IMR-90 (cell line): ENCODE measurements at regions not wholly inside any gene's neighbourhood (a gene's known extent, or its start where the extent isn't known, plus 50 kb on each side); places are given as distances from the start of the nearest gene placed in this dataset.

ENCODE experiments used
- ATAC-seq: fragments of 200-7000 bp; cut with Tn5 transposase; 2 replicates; pipeline ENCODE4 v1.9.1; 2020; ENCODE audit warnings: low read depth, mild to moderate bottlenecking, moderate library complexity
- BruUV-seq: library from RNA; stranded (reverse); fragments of 400-500 nt; replicated peaks from 2 replicates; lab custom pipeline; 2021; lab: Mats Ljungman, UMichigan
- CTCF ChIA-PET: fragments of 300-600 bp; formaldehyde crosslinking; extraction: SDS; loops from one replicate; lab custom pipeline; 2021; ENCODE audit warnings: antibody characterized with exemption; lab: Yijun Ruan, JAX
- POLR2A ChIA-PET: fragments of 300-600 bp; sonication (Branson Sonifier 250); formaldehyde crosslinking; loops from one replicate; lab custom pipeline; 2022; ENCODE audit warnings: antibody characterized with exemption; ENCODE audit not compliant: unreplicated experiment; lab: Charles Lee
- DNase-seq: peaks from one replicate; pipeline ENCODE4 v3.0.0; 2013
- H2AFZ ChIP-seq: replicated peaks from 2 replicates; pipeline ENCODE3; 2013; ENCODE audit warnings: low read length, mild to moderate bottlenecking; ENCODE audit not compliant: poor library complexity
- H2AK5ac ChIP-seq: 2 replicates; pipeline ENCODE4 v1.6.1; 2013; ENCODE audit warnings: low read depth, low read length, inconsistent platforms
- H2AK9ac ChIP-seq: replicated peaks from 2 replicates; pipeline ENCODE3; 2013; ENCODE audit warnings: mild to moderate bottlenecking, low read depth, low read length, moderate library complexity; ENCODE audit not compliant: poor library complexity
- H2BK120ac ChIP-seq: 2 replicates; pipeline ENCODE4 v1.6.1; 2013; ENCODE audit warnings: low read depth, low read length, inconsistent platforms
- H2BK15ac ChIP-seq: 3 replicates; pipeline ENCODE4 v1.6.1; 2013; ENCODE audit warnings: low read depth, low read length, inconsistent platforms
- H2BK20ac ChIP-seq: 2 replicates; pipeline ENCODE4 v1.6.1; 2013; ENCODE audit warnings: low read depth, mild to moderate bottlenecking, inconsistent platforms, low read length, moderate library complexity
- H2BK5ac ChIP-seq: 2 replicates; pipeline ENCODE4 v1.6.1; 2013; ENCODE audit warnings: mild to moderate bottlenecking, low read depth, low read length, inconsistent platforms; ENCODE audit not compliant: poor library complexity, severe bottlenecking
- H3K14ac ChIP-seq: replicated peaks from 2 replicates; pipeline ENCODE4 v1.6.1; 2013; ENCODE audit warnings: low read depth, low read length, inconsistent platforms
- H3K18ac ChIP-seq: 2 replicates; pipeline ENCODE4 v1.6.1; 2013; ENCODE audit warnings: low read depth, low read length, control low read depth
- H3K23ac ChIP-seq: 2 replicates; pipeline ENCODE4 v1.6.1; 2013; ENCODE audit warnings: low read depth, low read length, inconsistent platforms
- H3K27ac ChIP-seq: 2 replicates; pipeline ENCODE4 v1.5.1; 2013; ENCODE audit warnings: mild to moderate bottlenecking, control low read depth, low read length; ENCODE audit not compliant: insufficient read depth
- H3K27me3 ChIP-seq: 2 replicates; pipeline ENCODE4 v1.6.1; 2013; ENCODE audit warnings: low read length; ENCODE audit not compliant: control insufficient read depth, insufficient read depth
- H3K36me3 ChIP-seq: 2 replicates; pipeline ENCODE4 v1.6.1; 2013; ENCODE audit warnings: low read length, mixed read lengths; ENCODE audit not compliant: control insufficient read depth, insufficient read depth
- H3K4ac ChIP-seq: 2 replicates; pipeline ENCODE4 v1.6.1; 2013; ENCODE audit warnings: low read depth, low read length, inconsistent platforms
- H3K4me1 ChIP-seq: 2 replicates; pipeline ENCODE4 v1.6.1; 2013; ENCODE audit warnings: low read length, mixed read lengths; ENCODE audit not compliant: control insufficient read depth, insufficient read depth
- H3K4me2 ChIP-seq: 2 replicates; pipeline ENCODE4 v1.6.1; 2013; ENCODE audit warnings: low read depth, mild to moderate bottlenecking, control low read depth, low read length, moderate library complexity
- H3K4me3 ChIP-seq: 2 replicates; pipeline ENCODE4 v1.5.1; 2013; ENCODE audit warnings: low read depth, mild to moderate bottlenecking, control low read depth, low read length, moderate library complexity; ENCODE audit not compliant: insufficient read depth
- H3K56ac ChIP-seq: 2 replicates; pipeline ENCODE4 v1.6.1; 2013; ENCODE audit warnings: low read length, inconsistent platforms; ENCODE audit not compliant: insufficient read depth; ENCODE audit errors: extremely low read depth
- H3K79me1 ChIP-seq, 2 experiments: 2 replicates each; pipeline ENCODE4 v1.6.1; 2013; ENCODE audit warnings: low read length in 2 of 2, inconsistent platforms in 1 of 2, low read depth in 1 of 2
- H3K9ac ChIP-seq: 2 replicates; pipeline ENCODE4 v1.6.1; 2013; ENCODE audit warnings: low read depth, low read length, control low read depth
- H3K9me1 ChIP-seq: 2 replicates; pipeline ENCODE4 v1.6.1; 2013; ENCODE audit warnings: low read length, inconsistent platforms; ENCODE audit not compliant: insufficient read depth
- H3K9me3 ChIP-seq: 2 replicates; pipeline ENCODE4 v1.6.1; 2013; ENCODE audit warnings: low read length; ENCODE audit not compliant: control insufficient read depth, insufficient read depth
- H4K20me1 ChIP-seq: 2 replicates; pipeline ENCODE4 v1.6.1; 2013; ENCODE audit warnings: low read length, inconsistent platforms; ENCODE audit not compliant: insufficient read depth
- H4K5ac ChIP-seq: 2 replicates; pipeline ENCODE4 v1.6.1; 2013; ENCODE audit warnings: mild to moderate bottlenecking, low read depth, low read length, control low read depth
- H4K8ac ChIP-seq, 2 experiments: 2 replicates each; pipeline ENCODE4 v1.6.1; 2013; ENCODE audit warnings: low read depth in 2 of 2, low read length in 2 of 2, control low read depth in 1 of 2, inconsistent platforms in 1 of 2
- H4K91ac ChIP-seq: 2 replicates; pipeline ENCODE4 v1.6.1; 2013; ENCODE audit warnings: low read depth, low read length, inconsistent platforms; ENCODE audit not compliant: insufficient read depth
- BHLHE40 ChIP-seq: fragments of 150-350 bp; IDR thresholded peaks from 2 replicates; pipeline ENCODE4 v1.6.1; 2016; ENCODE audit warnings: mild to moderate bottlenecking, low read depth, low read length
- CEBPB ChIP-seq: IDR thresholded peaks from 2 replicates; pipeline ENCODE4 v1.6.1; 2012; ENCODE audit warnings: low read depth, low read length, improper control_type of control experiment
- CHD1 ChIP-seq: IDR thresholded peaks from 2 replicates; pipeline ENCODE4 v1.6.1; 2012; ENCODE audit warnings: low read depth, low read length, improper control_type of control experiment
- ELK1 ChIP-seq: fragments of 150-350 bp; IDR thresholded peaks from 2 replicates; pipeline ENCODE4 v1.6.1; 2016; ENCODE audit warnings: low read depth, mild to moderate bottlenecking, low read length, moderate library complexity, borderline replicate concordance
- FOS ChIP-seq: fragments of 150-350 bp; IDR thresholded peaks from 2 replicates; pipeline ENCODE4 v1.6.1; 2016; ENCODE audit warnings: low read depth, low read length
- MAFK ChIP-seq: IDR thresholded peaks from 2 replicates; pipeline ENCODE4 v1.6.1; 2012; ENCODE audit warnings: low read depth, low read length, improper control_type of control experiment
- MAZ ChIP-seq: IDR thresholded peaks from 2 replicates; pipeline ENCODE4 v1.6.1; 2012; ENCODE audit warnings: low read depth, mild to moderate bottlenecking, low read length, improper control_type of control experiment, moderate library complexity, borderline replicate concordance
- MXI1 ChIP-seq: IDR thresholded peaks from 2 replicates; pipeline ENCODE4 v1.6.1; 2012; ENCODE audit warnings: low read depth, mild to moderate bottlenecking, low read length, moderate library complexity, borderline replicate concordance
- NFE2L2 ChIP-seq: fragments of 150-350 bp; IDR thresholded peaks from 2 replicates; pipeline ENCODE4 v1.6.1; 2016; ENCODE audit warnings: low read depth, mild to moderate bottlenecking, low read length
- POLR2A ChIP-seq: IDR thresholded peaks from 2 replicates; pipeline ENCODE4 v1.6.1; 2012; ENCODE audit warnings: mild to moderate bottlenecking, low read depth, low read length
- RAD21 ChIP-seq: IDR thresholded peaks from 2 replicates; pipeline ENCODE4 v1.6.1; 2012; ENCODE audit warnings: low read length, improper control_type of control experiment
- RCOR1 ChIP-seq: IDR thresholded peaks from 2 replicates; pipeline ENCODE4 v1.6.1; 2012; ENCODE audit warnings: mild to moderate bottlenecking, low read length, improper control_type of control experiment; ENCODE audit not compliant: insufficient replicate concordance
- RFX5 ChIP-seq: IDR thresholded peaks from 2 replicates; pipeline ENCODE4 v1.8.0; 2012; ENCODE audit warnings: low read depth, mild to moderate bottlenecking, low read length, moderate library complexity
- SMC3 ChIP-seq: fragments of 150-350 bp; IDR thresholded peaks from 2 replicates; pipeline ENCODE4 v1.6.1; 2016; ENCODE audit warnings: low read depth, mild to moderate bottlenecking, antibody characterized with exemption, low read length, moderate library complexity
- WGBS, 2 experiments: methylation state at CpG; one replicate each; pipeline versions ENCODE4 v1.1.5 to v1.1.7; 2013; ENCODE audit warnings: missing lambda C conversion rate in 2 of 2; ENCODE audit not compliant: insufficient read length in 1 of 2; ENCODE audit errors: extremely low coverage in 2 of 2; 5-methylcytosine and 5-hydroxymethylcytosine counted together
- dilution Hi-C: fragments of 300-500 bp; cut with HindIII; formaldehyde crosslinking; loops from one replicate; pipeline ENCODE4 v1.14.3; 2018; ENCODE audit warnings: low sequenced_read_pairs; ENCODE audit not compliant: unreplicated experiment
- in situ Hi-C: fragments of 300-500 bp; cut with MboI; formaldehyde crosslinking; loops from 3 replicates; pipeline ENCODE4 v1.14.3; 2019; ENCODE audit warnings: low sequenced_read_pairs, inconsistent platforms, mixed read lengths
- intact Hi-C: fragments of 100-400 bp; cut with micrococcal nuclease; formaldehyde crosslinking; loops from 2 replicates; pipeline ENCODE4 v1.10.0; 2022
- TF ChIP-seq, protein P1 (sequence below): fragments of 150-350 bp; IDR thresholded peaks from 2 replicates; pipeline ENCODE4 v1.6.1; 2017; ENCODE audit warnings: mild to moderate bottlenecking, antibody characterized with exemption, low read length, low read depth

GRCh38 chr6:113635222-113635986, 221.7 kb upstream of the MARCKS start:
- POLR2A ChIA-PET: no interaction called here
- DNase-seq: no peak

More at GRCh38 chr6:113635222-113635986, 221.7 kb upstream of the MARCKS start:
- peaks cover 25% of the 10 kb centered on the region for H3K4me1 ChIP-seq
- peak overlapping the region; percentile 34 to 47; a peak in 2 of 4 replicates for H4K8ac ChIP-seq
- H2BK120ac ChIP-seq: peak overlapping the region; percentile 45
- H3K9me1 ChIP-seq: peaks cover 11% of the 10 kb centered on the region
- TF ChIP-seq CHD1 (no peak), ELK1 (no peak), MAFK (no peak), POLR2A (no peak), BHLHE40 (no peak), CEBPB (no peak), RCOR1 (no peak), NFE2L2 (no peak), FOS (no peak), SMC3 (no peak), RAD21 (no peak), MAZ (no peak), RFX5 (no peak), MXI1 (no peak)
- TF ChIP-seq, protein P1, sequence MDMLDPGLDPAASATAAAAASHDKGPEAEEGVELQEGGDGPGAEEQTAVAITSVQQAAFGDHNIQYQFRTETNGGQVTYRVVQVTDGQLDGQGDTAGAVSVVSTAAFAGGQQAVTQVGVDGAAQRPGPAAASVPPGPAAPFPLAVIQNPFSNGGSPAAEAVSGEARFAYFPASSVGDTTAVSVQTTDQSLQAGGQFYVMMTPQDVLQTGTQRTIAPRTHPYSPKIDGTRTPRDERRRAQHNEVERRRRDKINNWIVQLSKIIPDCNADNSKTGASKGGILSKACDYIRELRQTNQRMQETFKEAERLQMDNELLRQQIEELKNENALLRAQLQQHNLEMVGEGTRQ: no peak
- H4K91ac ChIP-seq: peak overlapping the region; percentile 69; the same call in 1 of the 2 replicates
- H3K36me3 ChIP-seq: no peaks in the 10 kb centered on the region
- peak overlapping the region; percentile 25; the same call in 1 of the 2 replicates for H3K4me2 ChIP-seq
- H3K27me3 ChIP-seq: no peaks in the 10 kb centered on the region
- peak overlapping the region; percentile 97 for H3K18ac ChIP-seq
- WGBS, 2 experiments: no CpG with 5 or more reads among the region's 1 CpG
- in situ Hi-C loops (no loop called here), dilution Hi-C loops (no loop called here), intact Hi-C loops (no loop called here)
- H3K4me3 ChIP-seq: no peak overlapping the region
- peak overlapping the region; percentile 10; the same call in 1 of the 2 replicates for H3K14ac ChIP-seq
- H2AK5ac ChIP-seq: peak overlapping the region; percentile 76
- no peak overlapping the region for H2AFZ ChIP-seq
- H4K5ac ChIP-seq: peak overlapping the region; percentile 82
- peak overlapping the region; percentile 29 for H3K4ac ChIP-seq
- H2BK5ac ChIP-seq: no peak overlapping the region
- no peak overlapping the region for H3K9ac ChIP-seq
- no peaks in the 10 kb centered on the region for H4K20me1 ChIP-seq
- peak overlapping the region; percentile 2; the same call in 1 of the 2 replicates for H2BK20ac ChIP-seq
- H2BK15ac ChIP-seq: peak overlapping the region; percentile 92; the same call in 2 of the 3 replicates
- no TSS peak for BruUV-seq
- ATAC-seq: no peak
- H3K9me3 ChIP-seq: no peaks in the 10 kb centered on the region
- CTCF ChIA-PET: interaction anchor here (0.6 kb wide), 1 partner anchor 1592 kb away, joined by 3 read pairs; no protein-coding TSS in a partner anchor
- no peak overlapping the region for H3K23ac ChIP-seq
- H3K56ac ChIP-seq: no peak overlapping the region
- H3K27ac ChIP-seq: peak overlapping the region; percentile 33; the same call in 1 of the 2 replicates
- H3K79me1 ChIP-seq: no peaks in the 10 kb centered on the region
- no peak overlapping the region for H2AK9ac ChIP-seq
